ENCODE measurements at regions not wholly inside any gene's neighbourhood (a gene's known extent, or its start where the extent isn't known, plus 50 kb on each side); places are given as distances from the start of the nearest gene placed in this dataset.

GRCh38 chr2:80863147-80863714 lies 558.7 kb upstream of the LRRTM1 start:
- no peak for DNase-seq

GRCh38 chr2:80858965-80859364 lies 554.4 kb upstream of the LRRTM1 start:
- DNase-seq: no peak

- DNase-seq: no peak
These were observed 551.7 kb upstream of the LRRTM1 start for GRCh38 chr2:80856227-80856626.

- no peak for DNase-seq
These were observed 550.3 kb upstream of the LRRTM1 start for GRCh38 chr2:80854831-80855230.

GRCh38 chr2:80852808-80853139 lies 548.2 kb upstream of the LRRTM1 start:
- DNase-seq: peak; percentile 39

GRCh38 chr2:80852079-80852807 lies 547.7 kb upstream of the LRRTM1 start:
- no peak for DNase-seq

- no peak for DNase-seq
These were observed 526.3 kb upstream of the LRRTM1 start for GRCh38 chr2:80830891-80831290.

- DNase-seq: no peak
These were observed 518.4 kb upstream of the LRRTM1 start for GRCh38 chr2:80822999-80823398.

GRCh38 chr2:80815259-80815658 lies 510.7 kb upstream of the LRRTM1 start:
- no peak for DNase-seq

GRCh38 chr2:80786584-80786983 lies 482.0 kb upstream of the LRRTM1 start:
- no peak for DNase-seq

- DNase-seq: no peak
These were observed 474.2 kb upstream of the LRRTM1 start for GRCh38 chr2:80778704-80779103.

GRCh38 chr2:80748592-80748991 lies 444.0 kb upstream of the LRRTM1 start:
- DNase-seq: no peak

GRCh38 chr2:80737047-80737446 lies 432.5 kb upstream of the LRRTM1 start:
- no peak for DNase-seq

- no peak for DNase-seq
These were observed 420.4 kb upstream of the LRRTM1 start for GRCh38 chr2:80725001-80725400.

- no peak for DNase-seq
These were observed 418.3 kb upstream of the LRRTM1 start for GRCh38 chr2:80722803-80723202.

- DNase-seq: no peak
These were observed 415.1 kb upstream of the LRRTM1 start for GRCh38 chr2:80719607-80720006.

GRCh38 chr2:80715433-80715832 lies 410.9 kb upstream of the LRRTM1 start:
- no peak for DNase-seq

- no peak for DNase-seq
These were observed 407.4 kb upstream of the LRRTM1 start for GRCh38 chr2:80711915-80712314.

- no peak for DNase-seq
These were observed 402.4 kb upstream of the LRRTM1 start for GRCh38 chr2:80706951-80707350.

GRCh38 chr2:80706541-80706940 lies 402.0 kb upstream of the LRRTM1 start:
- no peak for DNase-seq

- DNase-seq: no peak
These were observed 399.0 kb upstream of the LRRTM1 start for GRCh38 chr2:80703532-80703931.

GRCh38 chr2:80700961-80701360 lies 396.4 kb upstream of the LRRTM1 start:
- DNase-seq: no peak
